Neural progenitor cell (in vitro differentiated cells): ENCODE measurements at regions not wholly inside any gene's neighbourhood (a gene's known extent, or its start where the extent isn't known, plus 50 kb on each side); places are given as distances from the start of the nearest gene placed in this dataset.
A peak's percentile ranks its signal among the peaks of the same experiment; 100 is the strongest.

Experiments
- DNase-seq: peaks from one replicate; pipeline ENCODE4 v3.0.0-alpha.2; 2016; ENCODE audit warnings: low spot score
- H2AFZ ChIP-seq: fragments of 200-600 bp; sonication (generic); replicated peaks from 2 replicates; pipeline ENCODE4 v1.6.1; 2016; ENCODE audit warnings: antibody characterized with exemption
- H3F3A ChIP-seq: fragments of 200-600 bp; sonication (generic); 2 replicates; pipeline ENCODE4 v1.6.1; 2016; ENCODE audit warnings: antibody characterized with exemption, low read depth
- H3K27ac ChIP-seq: fragments of 200-600 bp; sonication (generic); 2 replicates; pipeline ENCODE4 v1.5.1; 2016; ENCODE audit warnings: mild to moderate bottlenecking
- H3K27me3 ChIP-seq: fragments of 200-600 bp; sonication (generic); 2 replicates; pipeline ENCODE4 v1.6.1; 2016; ENCODE audit warnings: mild to moderate bottlenecking, moderate library complexity
- H3K36me3 ChIP-seq: fragments of 200-600 bp; sonication (generic); 2 replicates; pipeline ENCODE4 v1.5.1; 2016
- H3K4me1 ChIP-seq: fragments of 200-600 bp; sonication (generic); 2 replicates; pipeline ENCODE4 v1.6.1; 2016; ENCODE audit warnings: mixed run types
- H3K4me2 ChIP-seq: fragments of 200-600 bp; sonication (generic); 2 replicates; pipeline ENCODE4 v1.6.1; 2016
- H3K4me3 ChIP-seq: fragments of 200-600 bp; sonication (generic); 2 replicates; pipeline ENCODE4 v1.5.1; 2016
- H3K79me2 ChIP-seq: fragments of 200-600 bp; sonication (generic); 2 replicates; pipeline ENCODE4 v1.6.1; 2016; ENCODE audit warnings: low read depth
- H3K9ac ChIP-seq: fragments of 200-600 bp; sonication (generic); 2 replicates; pipeline ENCODE4 v1.6.1; 2016
- H3K9me3 ChIP-seq: fragments of 200-600 bp; sonication (generic); 2 replicates; pipeline ENCODE4 v1.5.1; 2016; ENCODE audit warnings: low read depth
- H4K20me1 ChIP-seq: fragments of 200-600 bp; sonication (generic); 2 replicates; pipeline ENCODE4 v1.6.1; 2016; ENCODE audit warnings: low read depth
- H3K27ac Mint-ChIP-seq: 3 replicates; pipeline ENCODE4 v1.8.0; 2021; ENCODE audit warnings: mixed read lengths
- H3K27me3 Mint-ChIP-seq: 2 replicates; pipeline ENCODE4 v1.8.0; 2022; ENCODE audit warnings: low read depth, mild to moderate bottlenecking, inconsistent platforms, moderate library complexity, mixed read lengths; ENCODE audit not compliant: insufficient read depth
- H3K36me3 Mint-ChIP-seq: 3 replicates; pipeline ENCODE4 v1.8.0; 2021; ENCODE audit warnings: mixed read lengths
- H3K4me1 Mint-ChIP-seq: 3 replicates; pipeline ENCODE4 v1.8.0; 2021; ENCODE audit warnings: mixed read lengths
- H3K4me3 Mint-ChIP-seq: 3 replicates; pipeline ENCODE4 v1.8.0; 2021; ENCODE audit warnings: mild to moderate bottlenecking, moderate library complexity, mixed read lengths
- H3K9me3 Mint-ChIP-seq: 3 replicates; pipeline ENCODE4 v1.8.0; 2020; ENCODE audit warnings: mixed read lengths
- EZH2 ChIP-seq: fragments of 200-600 bp; sonication (generic); IDR thresholded peaks from 2 replicates; pipeline ENCODE4 v1.6.1; 2017; ENCODE audit warnings: antibody characterized with exemption, mild to moderate bottlenecking, moderate library complexity
- EZH2phosphoT487 ChIP-seq: fragments of 200-600 bp; sonication (generic); IDR thresholded peaks from 2 replicates; pipeline ENCODE4 v1.6.1; 2017; ENCODE audit warnings: antibody characterized with exemption
- TF ChIP-seq, protein P1 (sequence below): fragments of 200-600 bp; sonication (generic); IDR thresholded peaks from 2 replicates; pipeline ENCODE4 v1.5.1; 2017; ENCODE audit warnings: antibody characterized with exemption, mild to moderate bottlenecking

DNA sequence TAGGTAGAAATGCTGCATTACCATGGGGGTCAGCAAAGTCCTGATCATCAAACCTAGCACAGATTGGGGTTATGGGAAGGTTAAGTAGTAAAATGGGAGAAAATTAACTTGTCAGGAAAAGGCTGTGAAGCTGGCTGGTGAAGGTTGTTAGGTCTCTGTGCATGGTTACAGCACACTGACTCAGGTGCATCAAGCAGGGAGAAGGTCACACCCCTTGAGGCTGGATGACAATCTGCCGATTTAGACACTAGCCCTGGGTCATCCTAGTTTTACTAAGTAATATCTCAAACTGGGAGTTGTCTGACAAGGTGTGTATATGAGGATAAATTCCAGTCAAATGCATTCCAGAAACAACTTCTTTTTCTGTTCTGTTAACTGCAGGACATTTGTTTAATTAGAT lies 271.1 kb upstream of the LRIG3 start:
- no peak overlapping the region for H3K9ac ChIP-seq
- no peak overlapping the region for H3K4me2 ChIP-seq
- H3K36me3 Mint-ChIP-seq, result no peaks in the 10 kb centered on the region
- H4K20me1 ChIP-seq, result no peaks in the 10 kb centered on the region
- H3K9me3 Mint-ChIP-seq, result no peaks in the 10 kb centered on the region
- no peaks in the 10 kb centered on the region for H3K79me2 ChIP-seq
- no peaks in the 10 kb centered on the region for H3K27me3 ChIP-seq
- H2AFZ ChIP-seq, result no peak overlapping the region
- H3K27ac Mint-ChIP-seq, result no peak overlapping the region
- TF ChIP-seq EZH2, result no peak
- TF ChIP-seq, protein P1, sequence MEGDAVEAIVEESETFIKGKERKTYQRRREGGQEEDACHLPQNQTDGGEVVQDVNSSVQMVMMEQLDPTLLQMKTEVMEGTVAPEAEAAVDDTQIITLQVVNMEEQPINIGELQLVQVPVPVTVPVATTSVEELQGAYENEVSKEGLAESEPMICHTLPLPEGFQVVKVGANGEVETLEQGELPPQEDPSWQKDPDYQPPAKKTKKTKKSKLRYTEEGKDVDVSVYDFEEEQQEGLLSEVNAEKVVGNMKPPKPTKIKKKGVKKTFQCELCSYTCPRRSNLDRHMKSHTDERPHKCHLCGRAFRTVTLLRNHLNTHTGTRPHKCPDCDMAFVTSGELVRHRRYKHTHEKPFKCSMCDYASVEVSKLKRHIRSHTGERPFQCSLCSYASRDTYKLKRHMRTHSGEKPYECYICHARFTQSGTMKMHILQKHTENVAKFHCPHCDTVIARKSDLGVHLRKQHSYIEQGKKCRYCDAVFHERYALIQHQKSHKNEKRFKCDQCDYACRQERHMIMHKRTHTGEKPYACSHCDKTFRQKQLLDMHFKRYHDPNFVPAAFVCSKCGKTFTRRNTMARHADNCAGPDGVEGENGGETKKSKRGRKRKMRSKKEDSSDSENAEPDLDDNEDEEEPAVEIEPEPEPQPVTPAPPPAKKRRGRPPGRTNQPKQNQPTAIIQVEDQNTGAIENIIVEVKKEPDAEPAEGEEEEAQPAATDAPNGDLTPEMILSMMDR, result no peak
- TF ChIP-seq EZH2phosphoT487, result no peak
- H3K4me3 Mint-ChIP-seq, result no peak overlapping the region
- H3K36me3 ChIP-seq, result no peaks in the 10 kb centered on the region
- no peak overlapping the region for H3K4me3 ChIP-seq
- no peaks in the 10 kb centered on the region for H3K4me1 Mint-ChIP-seq
- no peaks in the 10 kb centered on the region for H3K4me1 ChIP-seq
- no peaks in the 10 kb centered on the region for H3F3A ChIP-seq
- DNase-seq, result no peak
- no peaks in the 10 kb centered on the region for H3K9me3 ChIP-seq
- no peak overlapping the region for H3K27ac ChIP-seq
- no peaks in the 10 kb centered on the region for H3K27me3 Mint-ChIP-seq

DNA sequence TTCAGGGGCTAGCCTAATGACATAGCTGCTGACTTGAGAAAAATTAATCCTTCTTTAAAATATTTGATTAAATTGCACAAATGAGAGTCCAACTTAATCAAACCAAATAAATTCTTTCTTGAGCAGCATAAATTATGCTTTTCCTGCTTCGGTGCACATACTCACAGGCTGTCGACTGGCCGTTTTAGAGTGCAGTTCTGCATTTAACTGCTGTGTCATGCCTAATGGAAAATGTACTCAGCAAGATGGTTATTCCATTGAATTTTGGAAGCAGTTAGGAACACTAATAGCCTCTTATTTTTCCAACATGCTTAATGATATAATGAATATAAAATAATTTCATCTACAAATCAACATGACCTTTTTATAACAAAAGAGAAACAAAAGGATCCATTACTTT lies 266.1 kb upstream of the LRIG3 start:
- no peaks in the 10 kb centered on the region for H3K9me3 Mint-ChIP-seq
- Histone ChIP-seq H3F3A (no peaks in the 10 kb centered on the region), H3K36me3 (no peaks in the 10 kb centered on the region), H3K4me2 (no peak overlapping the region), H3K27ac (no peak overlapping the region), H3K79me2 (no peaks in the 10 kb centered on the region), H3K4me1 (no peaks in the 10 kb centered on the region), H4K20me1 (no peaks in the 10 kb centered on the region), H3K9ac (no peak overlapping the region), H3K4me3 (no peak overlapping the region), H3K27me3 (no peaks in the 10 kb centered on the region), H3K9me3 (no peaks in the 10 kb centered on the region), H2AFZ (peak overlapping the region; percentile 2)
- no peaks in the 10 kb centered on the region for H3K4me1 Mint-ChIP-seq
- TF ChIP-seq, protein P1, result no peak
- TF ChIP-seq EZH2, result no peak
- TF ChIP-seq EZH2phosphoT487, result no peak
- H3K4me3 Mint-ChIP-seq, result no peak overlapping the region
- peaks cover under 1% of the 10 kb centered on the region for H3K27me3 Mint-ChIP-seq
- no peak overlapping the region for H3K27ac Mint-ChIP-seq
- H3K36me3 Mint-ChIP-seq, result no peaks in the 10 kb centered on the region
- DNase-seq, result no peak

DNA sequence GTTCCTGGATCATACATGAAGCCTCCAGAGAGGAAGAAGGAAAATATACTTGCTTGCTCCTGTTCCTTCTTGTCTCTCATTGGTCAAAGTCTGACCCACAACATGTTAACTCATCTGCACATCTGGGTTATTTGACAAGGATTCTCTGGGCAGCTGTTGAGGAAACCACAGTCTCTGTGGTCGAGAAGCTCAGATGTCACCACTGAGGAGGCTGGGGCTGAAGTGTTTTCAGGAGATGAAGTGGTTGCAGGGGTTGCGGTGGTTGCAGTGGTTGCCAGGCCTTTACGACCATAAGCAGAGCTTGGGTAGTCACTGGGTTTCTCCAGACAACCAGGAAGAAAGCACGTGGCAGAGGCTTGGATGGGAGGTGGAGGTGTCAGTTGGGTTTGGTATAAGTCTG lies 265.0 kb upstream of the LRIG3 start:
- no peaks in the 10 kb centered on the region for H3K4me1 Mint-ChIP-seq
- H3K9ac ChIP-seq, result no peak overlapping the region

More for the DNA sequence above, 265.0 kb upstream of the LRIG3 start:
- Mint-ChIP-seq H3K36me3 (no peaks in the 10 kb centered on the region), H3K27me3 (peaks cover 3% of the 10 kb centered on the region), H3K4me3 (no peak overlapping the region), H3K9me3 (no peaks in the 10 kb centered on the region), H3K27ac (no peak overlapping the region)
- Histone ChIP-seq H3K27me3 (no peaks in the 10 kb centered on the region), H3K4me3 (no peak overlapping the region), H2AFZ (no peak overlapping the region), H3K27ac (no peak overlapping the region), H3K4me2 (no peak overlapping the region), H3K79me2 (no peaks in the 10 kb centered on the region), H3K4me1 (no peaks in the 10 kb centered on the region), H3K36me3 (no peaks in the 10 kb centered on the region), H4K20me1 (no peaks in the 10 kb centered on the region), H3F3A (no peaks in the 10 kb centered on the region), H3K9me3 (no peaks in the 10 kb centered on the region)
- TF ChIP-seq, protein P1, result no peak
- TF ChIP-seq EZH2 (no peak), EZH2phosphoT487 (no peak)
- no peak for DNase-seq
